Sigmoid colon (tissue), 6 donors: ENCODE measurements at regions not wholly inside any gene's neighbourhood (a gene's known extent, or its start where the extent isn't known, plus 50 kb on each side); places are given as distances from the start of the nearest gene placed in this dataset.

Experiments used
- DNase-seq: peaks from one replicate; pipeline ENCODE4 v3.0.0-alpha.2; 2019
- H3K27ac ChIP-seq, 4 donors: fragments of 200-600 bp; sonication (generic); one replicate each; pipeline ENCODE4 v1.5.1; 2016 to 2019; ENCODE audit warnings: mild to moderate bottlenecking in 1 of 4
- H3K27me3 ChIP-seq, 3 donors: fragments of 200-600 bp; sonication (generic); one replicate each; pipeline ENCODE4 v1.5.1; 2019; ENCODE audit warnings: mild to moderate bottlenecking in 1 of 3
- H3K36me3 ChIP-seq, 4 donors: fragments of 200-600 bp; sonication (generic); one replicate each; pipeline ENCODE4 v1.5.1; 2016 to 2019
- H3K4me1 ChIP-seq, 4 donors: fragments of 200-600 bp; sonication (generic); one replicate each; pipeline ENCODE4 v1.5.1; 2017 to 2019
- H3K4me3 ChIP-seq, 4 donors: fragments of 200-600 bp; sonication (generic); one replicate each; pipeline ENCODE4 v1.5.1; 2017 to 2019; ENCODE audit warnings: mild to moderate bottlenecking in 2 of 4, moderate library complexity in 1 of 4
- H3K9me3 ChIP-seq, 4 donors: fragments of 200-600 bp in 3 of 4; sonication (generic) in 3 of 4; one replicate each; pipeline versions ENCODE4 v1.5.1 to v1.6.1; 2013 to 2019
- CTCF ChIP-seq, 4 experiments: fragments of 450-650 bp in 3 of 4; fragments of 200-600 bp in 1 of 4; IDR thresholded peaks; one replicate each; pipeline ENCODE4 v1.5.1; 2016 to 2019; ENCODE audit warnings: antibody characterized with exemption in 4 of 4, mild to moderate bottlenecking in 3 of 4, moderate library complexity in 2 of 4
- EP300 ChIP-seq, 4 donors: sonication (generic); formaldehyde crosslinking; IDR thresholded peaks; one replicate each; pipeline ENCODE4 v1.6.1; 2017; ENCODE audit warnings: antibody characterized with exemption in 4 of 4
- POLR2A ChIP-seq, 2 donors: fragments of 450-650 bp; IDR thresholded peaks; one replicate each; pipeline ENCODE4 v1.6.1; 2016; ENCODE audit warnings: antibody characterized with exemption in 2 of 2, mild to moderate bottlenecking in 2 of 2, moderate library complexity in 2 of 2
- POLR2AphosphoS5 ChIP-seq, 4 donors: sonication (generic); formaldehyde crosslinking; IDR thresholded peaks; one replicate each; pipeline ENCODE4 v1.6.1; 2017; ENCODE audit warnings: antibody characterized with exemption in 4 of 4
- WGBS, 2 donors: extraction: QIAGEN DNeasy Blood & Tissue Kit; methylation state at CpG; one replicate each; pipeline ENCODE4 v1.1.7; 2013; 5-methylcytosine and 5-hydroxymethylcytosine counted together
- intact Hi-C: fragments of 100-400 bp; cut with DNase I; formaldehyde crosslinking; loops from one replicate; pipeline ENCODE4 v1.15.1; 2023
- donor health status: healthy with polysubstance abuse.
- donor health status: healthy.

- TF ChIP-seq POLR2AphosphoS5 (IDR thresholded peaks at IDR 0.05) (no peak), EP300 (IDR thresholded peaks at IDR 0.05) (no peak), POLR2A (IDR thresholded peaks at IDR 0.05) (no peak), CTCF (IDR thresholded peaks at IDR 0.05) (no peak)
- WGBS, 2 donors = 96 to 97% methylated on average over 1 of the region's 1 CpG
- intact Hi-C loops = no loop called here
- no peak overlapping the region for H3K27ac ChIP-seq
- H3K27me3 ChIP-seq = no peaks in the 10 kb centered on the region
- no peaks in the 10 kb centered on the region for H3K4me1 ChIP-seq
- H3K9me3 ChIP-seq = no peaks in the 10 kb centered on the region
- H3K4me3 ChIP-seq = no peak overlapping the region
- no peaks in the 10 kb centered on the region for H3K36me3 ChIP-seq
- no peak for DNase-seq
These were observed 336.5 kb upstream of the SEMA6A start for GRCh38 chr5:116911074-116911473.

- no peaks in the 10 kb centered on the region for H3K9me3 ChIP-seq
- no peaks in the 10 kb centered on the region for H3K27me3 ChIP-seq
- no peaks in the 10 kb centered on the region for H3K4me1 ChIP-seq
- H3K4me3 ChIP-seq = no peak overlapping the region
- H3K36me3 ChIP-seq = no peaks in the 10 kb centered on the region
- H3K27ac ChIP-seq = no peak overlapping the region
- intact Hi-C loops = no loop called here
- 83 to 88% methylated on average over 1 of the region's 1 CpG for WGBS, 2 donors
- TF ChIP-seq POLR2AphosphoS5 (IDR thresholded peaks at IDR 0.05) = no peak
- TF ChIP-seq EP300 (IDR thresholded peaks at IDR 0.05) = no peak
- no peak for TF ChIP-seq CTCF (IDR thresholded peaks at IDR 0.05)
- TF ChIP-seq POLR2A (IDR thresholded peaks at IDR 0.05) = no peak
- no peak for DNase-seq
These were observed 333.9 kb upstream of the SEMA6A start for GRCh38 chr5:116908537-116908936.

- TF ChIP-seq CTCF (IDR thresholded peaks at IDR 0.05) = no peak
- Histone ChIP-seq H3K4me1 (no peaks in the 10 kb centered on the region), H3K9me3 (no peaks in the 10 kb centered on the region), H3K4me3 (no peak overlapping the region), H3K36me3 (no peaks in the 10 kb centered on the region), H3K27ac (no peak overlapping the region), H3K27me3 (no peaks in the 10 kb centered on the region)
- no peak for DNase-seq
- intact Hi-C loops = no loop called here
- WGBS, 2 donors = 82 to 88% methylated on average over 3 of the region's 3 CpGs
These were observed 331.3 kb upstream of the SEMA6A start for GRCh38 chr5:116905885-116906284.

- no peak overlapping the region for H3K27ac ChIP-seq
- no peaks in the 10 kb centered on the region for H3K36me3 ChIP-seq
- WGBS, 2 donors = 89 to 93% methylated on average over 1 of the region's 1 CpG
- intact Hi-C loops = no loop called here
- no peak overlapping the region for H3K4me3 ChIP-seq
- no peak for DNase-seq
- no peaks in the 10 kb centered on the region for H3K9me3 ChIP-seq
- no peak for TF ChIP-seq EP300 (IDR thresholded peaks at IDR 0.05)
- TF ChIP-seq POLR2AphosphoS5 (IDR thresholded peaks at IDR 0.05) = no peak
- TF ChIP-seq POLR2A (IDR thresholded peaks at IDR 0.05) = no peak
- H3K27me3 ChIP-seq = no peaks in the 10 kb centered on the region
- H3K4me1 ChIP-seq = no peaks in the 10 kb centered on the region
These were observed 326.2 kb upstream of the SEMA6A start for GRCh38 chr5:116900793-116901192.

- H3K9me3 ChIP-seq = no peaks in the 10 kb centered on the region
- no peaks in the 10 kb centered on the region for H3K36me3 ChIP-seq
- H3K4me1 ChIP-seq = no peaks in the 10 kb centered on the region
- no peak overlapping the region for H3K27ac ChIP-seq
- no peak overlapping the region for H3K4me3 ChIP-seq
- intact Hi-C loops = no loop called here
- DNase-seq = no peak
- 52 to 70% methylated on average over 2 of the region's 2 CpGs for WGBS, 2 donors
- TF ChIP-seq POLR2A (IDR thresholded peaks at IDR 0.05) = no peak
- TF ChIP-seq CTCF (IDR thresholded peaks at IDR 0.05) = no peak
- no peak for TF ChIP-seq EP300 (IDR thresholded peaks at IDR 0.05)
- TF ChIP-seq POLR2AphosphoS5 (IDR thresholded peaks at IDR 0.05) = no peak
- H3K27me3 ChIP-seq = no peaks in the 10 kb centered on the region
These were observed 324.3 kb upstream of the SEMA6A start for GRCh38 chr5:116898917-116899316.
